ENCODE measurements at regions not wholly inside any gene's neighbourhood (a gene's known extent, or its start where the extent isn't known, plus 50 kb on each side); places are given as distances from the start of the nearest gene placed in this dataset.

GRCh38 chr9:130768891-130769403 is 66.1 kb upstream of the ABL1 start:
- in situ Hi-C loops (cut with MboI), result no loop called here
- DNase-seq (ENCODE audit: low read depth, low spot score), result no peak
- FAIRE-seq, result no peak
- TF ChIP-seq PAX8 (IDR thresholded peaks at IDR 0.05) (no peak), NRF1 (conservative IDR thresholded peaks at IDR 0.05; ENCODE audit: low read depth, low read length) (no peak), CBX3 (IDR thresholded peaks at IDR 0.05; ENCODE audit: borderline replicate concordance, low read depth) (no peak), PBX3 (IDR thresholded peaks at IDR 0.05; ENCODE audit: insufficient replicate concordance, low read depth, low read length) (no peak), FOXM1 (IDR thresholded peaks at IDR 0.05; ENCODE audit: low read depth, low read length) (no peak), ZBTB4 (CRISPR knock-in tag; IDR thresholded peaks at IDR 0.05) (no peak), CREM (IDR thresholded peaks at IDR 0.05; ENCODE audit: low read depth) (no peak)
- no TSS peak for BruUV-seq (replicated peaks)
- Histone ChIP-seq H3K9ac (ENCODE audit: control insufficient read depth, insufficient read depth, low read length) (no peak overlapping the region), H3K36me3 (ENCODE audit: control insufficient read depth in 2 of 2, insufficient read depth in 2 of 2, low read length in 1 of 2) (no peaks in the 10 kb centered on the region), H3K27me3 (replicated peaks in 1 of 2; ENCODE audit: control insufficient read depth in 2 of 2, insufficient read depth in 2 of 2, low read length in 1 of 2) (no peaks in the 10 kb centered on the region), H3K4me3 (no peak overlapping the region), H3K4me2 (ENCODE audit: control insufficient read depth, insufficient read depth) (no peak overlapping the region), H4K20me1 (ENCODE audit: control insufficient read depth, insufficient read depth) (no peaks in the 10 kb centered on the region), H3K79me2 (ENCODE audit: control insufficient read depth, insufficient read depth, low read length) (peaks cover 29% of the 10 kb centered on the region), H3K4me1 (ENCODE audit: control insufficient read depth, insufficient read depth, low read length) (peaks cover 42% of the 10 kb centered on the region), H3K27ac (ENCODE audit: control insufficient read depth, insufficient read depth) (no peak overlapping the region), H3K9me3 (replicated peaks; ENCODE audit: control insufficient read depth, insufficient read depth, low read length) (no peaks in the 10 kb centered on the region), H2AFZ (ENCODE audit: control insufficient read depth, low read depth, low read length) (no peak overlapping the region)
- RAD21 ChIA-PET (ENCODE audit: unreplicated experiment), result interaction anchor here (0.6 to 2.9 kb wide), 5 partner anchors 55 to 377 kb away, joined by 3 to 10 read pairs (median 4); no protein-coding TSS in a partner anchor
- no peak for ATAC-seq
- POLR2A ChIA-PET, result interaction anchor here (0.6 kb wide), 1 partner anchor 63 kb away, joined by 3 read pairs; no protein-coding TSS in a partner anchor
- SMC1A ChIA-PET (ENCODE audit: uncharacterized antibody, unreplicated experiment), result interaction anchor here (0.9 to 4.4 kb wide), 10 partner anchors 12 to 100 kb away, joined by 3 to 25 read pairs (median 4); no protein-coding TSS in a partner anchor
- CTCF ChIA-PET, result interaction anchor here (0.6 to 8.5 kb wide), 13 partner anchors 13 to 990 kb away, joined by 3 to 190 read pairs (median 6); partner anchors contain the start of gene EXOSC2
- 94% methylated on average over 6 of the region's 6 CpGs for WGBS (ENCODE audit: insufficient coverage, insufficient replicate concordance, low lambda C conversion rate, missing lambda C conversion rate)
- intact Hi-C loops (cut with micrococcal nuclease; ENCODE audit: unreplicated experiment), result loop anchor here (5.0 to 10.0 kb wide), 2 partner anchors 43 to 276 kb away; no protein-coding TSS in a partner anchor

Data from GM12878 (cell line).